HEK293T (cell line): ENCODE measurements at regions not wholly inside any gene's neighbourhood (a gene's known extent, or its start where the extent isn't known, plus 50 kb on each side); places are given as distances from the start of the nearest gene placed in this dataset.

Experiments used
- CTCF ChIA-PET: fragments of 350-600 bp; formaldehyde crosslinking; extraction: SDS; loops from one replicate; lab custom pipeline; 2021; ENCODE audit warnings: antibody characterized with exemption, inconsistent platforms; lab: Yijun Ruan, JAX
- POLR2A ChIA-PET: fragments of 350-600 bp; formaldehyde crosslinking; extraction: SDS; loops from one replicate; lab custom pipeline; 2020; ENCODE audit warnings: antibody characterized with exemption, inconsistent platforms; lab: Yijun Ruan, JAX
- DNase-seq: peaks from one replicate; pipeline ENCODE4 v3.0.0; 2012; ENCODE audit warnings: mixed read lengths; ENCODE audit errors: extremely low spot score
- ARNT ChIP-seq: fragments of 450-650 bp; IDR thresholded peaks from 2 replicates; pipeline ENCODE4 v1.6.1; 2017; ENCODE audit warnings: mild to moderate bottlenecking
- BHLHE40 ChIP-seq: fragments of 450-650 bp; IDR thresholded peaks from 2 replicates; pipeline ENCODE4 v1.6.1; 2016; ENCODE audit warnings: mild to moderate bottlenecking, moderate library complexity, borderline replicate concordance
- CTBP1 ChIP-seq: fragments of 450-650 bp; IDR thresholded peaks from 2 replicates; pipeline ENCODE4 v1.6.1; 2016; ENCODE audit warnings: borderline replicate concordance
- ELF4 ChIP-seq: fragments of 450-650 bp; IDR thresholded peaks from 2 replicates; pipeline ENCODE4 v1.6.1; 2017; ENCODE audit warnings: antibody characterized with exemption
- FOXA1 ChIP-seq: fragments of 450-650 bp; IDR thresholded peaks from 2 replicates; pipeline ENCODE4 v1.6.1; 2016; ENCODE audit warnings: mild to moderate bottlenecking
- FOXK2 ChIP-seq: fragments of 450-650 bp; IDR thresholded peaks from 2 replicates; pipeline ENCODE4 v1.6.1; 2016; ENCODE audit warnings: mild to moderate bottlenecking
- FOXM1 ChIP-seq: fragments of 450-650 bp; IDR thresholded peaks from 2 replicates; pipeline ENCODE4 v1.6.1; 2017; ENCODE audit warnings: mild to moderate bottlenecking, borderline replicate concordance
- HDGF ChIP-seq: fragments of 450-650 bp; IDR thresholded peaks from 2 replicates; pipeline ENCODE4 v1.6.1; 2017; ENCODE audit warnings: antibody characterized with exemption, borderline replicate concordance
- L3MBTL2 ChIP-seq: fragments of 450-650 bp; conservative IDR thresholded peaks from 2 replicates; pipeline ENCODE4 v1.6.1; 2016; ENCODE audit warnings: mild to moderate bottlenecking
- LEF1 ChIP-seq: fragments of 450-650 bp; IDR thresholded peaks from 2 replicates; pipeline ENCODE4 v1.6.1; 2017; ENCODE audit warnings: mild to moderate bottlenecking, borderline replicate concordance
- NFRKB ChIP-seq: fragments of 450-650 bp; IDR thresholded peaks from 2 replicates; pipeline ENCODE4 v1.6.1; 2016; ENCODE audit warnings: mild to moderate bottlenecking, moderate library complexity
- SP1 ChIP-seq: fragments of 450-650 bp; IDR thresholded peaks from 2 replicates; pipeline ENCODE4 v1.6.1; 2017
- SUZ12 ChIP-seq: fragments of 450-650 bp; IDR thresholded peaks from 2 replicates; pipeline ENCODE4 v1.6.1; 2016; ENCODE audit warnings: mild to moderate bottlenecking
- TARDBP ChIP-seq: fragments of 450-650 bp; IDR thresholded peaks from 2 replicates; pipeline ENCODE4 v1.6.1; 2016
- ZNF384 ChIP-seq: fragments of 450-650 bp; IDR thresholded peaks from 2 replicates; pipeline ENCODE4 v1.6.1; 2016
- TF ChIP-seq, protein P1 (sequence below): fragments of 450-650 bp; IDR thresholded peaks from 2 replicates; pipeline ENCODE4 v1.6.1; 2016

DNA sequence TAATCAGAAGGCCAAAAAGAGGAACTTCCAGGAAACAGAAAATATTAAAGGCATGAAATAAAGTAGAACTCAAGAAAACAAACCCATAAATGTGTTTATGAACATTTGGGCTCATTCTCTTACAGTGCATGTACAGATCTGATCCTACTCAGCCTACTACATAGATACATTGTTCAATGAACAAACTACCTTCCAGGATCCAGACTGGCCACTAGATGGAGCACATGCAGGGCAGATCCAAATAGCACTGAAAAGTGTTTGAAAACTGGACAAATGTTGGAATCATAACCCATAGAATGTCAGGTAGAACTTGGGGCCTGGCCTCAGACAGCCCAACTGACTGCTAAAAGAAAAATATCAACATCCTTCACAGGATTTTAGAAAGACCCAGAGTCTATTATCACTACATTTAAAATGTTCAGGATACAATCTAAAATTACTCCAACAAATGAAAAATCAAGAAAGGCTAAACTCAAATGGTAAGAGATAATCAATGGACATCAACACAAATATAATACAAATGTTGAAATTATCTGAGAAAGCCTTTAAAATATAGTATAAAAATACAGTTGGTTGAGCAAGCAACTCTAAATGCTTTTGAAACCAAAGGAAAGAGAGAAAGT lies 122.4 kb upstream of the NUDT7 start:
- DNase-seq, result peak; percentile 48
- CTCF ChIA-PET, result no interaction called here
- TF ChIP-seq, protein P1, sequence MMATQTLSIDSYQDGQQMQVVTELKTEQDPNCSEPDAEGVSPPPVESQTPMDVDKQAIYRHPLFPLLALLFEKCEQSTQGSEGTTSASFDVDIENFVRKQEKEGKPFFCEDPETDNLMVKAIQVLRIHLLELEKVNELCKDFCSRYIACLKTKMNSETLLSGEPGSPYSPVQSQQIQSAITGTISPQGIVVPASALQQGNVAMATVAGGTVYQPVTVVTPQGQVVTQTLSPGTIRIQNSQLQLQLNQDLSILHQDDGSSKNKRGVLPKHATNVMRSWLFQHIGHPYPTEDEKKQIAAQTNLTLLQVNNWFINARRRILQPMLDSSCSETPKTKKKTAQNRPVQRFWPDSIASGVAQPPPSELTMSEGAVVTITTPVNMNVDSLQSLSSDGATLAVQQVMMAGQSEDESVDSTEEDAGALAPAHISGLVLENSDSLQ, result no peak
- TF ChIP-seq TARDBP (no peak), SP1 (no peak), LEF1 (no peak), FOXK2 (no peak), L3MBTL2 (no peak), ARNT (no peak), SUZ12 (no peak), HDGF (no peak), FOXM1 (no peak), NFRKB (no peak), CTBP1 (no peak), BHLHE40 (no peak), ELF4 (no peak), FOXA1 (no peak), ZNF384 (no peak)
- POLR2A ChIA-PET, result no interaction called here

DNA sequence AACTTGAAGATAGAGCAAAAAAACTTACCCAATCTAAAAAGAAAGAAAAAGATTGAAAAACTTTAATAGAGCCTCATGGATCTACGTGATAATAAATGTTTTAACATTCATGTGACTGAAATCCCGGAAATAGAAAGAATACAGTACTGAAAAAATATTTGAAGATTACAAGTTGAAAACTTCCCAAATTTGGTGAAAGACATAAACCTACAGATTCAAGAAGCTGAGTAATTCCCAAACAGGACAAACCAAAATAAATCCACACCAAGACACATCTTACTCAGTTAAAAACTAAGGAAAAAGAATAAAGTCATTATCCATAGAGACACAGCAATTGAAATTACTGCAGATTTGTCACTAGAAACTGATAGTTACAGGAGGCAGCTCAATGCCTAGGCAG lies 121.8 kb upstream of the NUDT7 start:
- CTCF ChIA-PET, result interaction anchor here (0.6 kb wide), 1 partner anchor 1827 kb away, joined by 3 read pairs; no protein-coding TSS in a partner anchor
- POLR2A ChIA-PET, result no interaction called here
- no peak for TF ChIP-seq L3MBTL2
- no peak for TF ChIP-seq FOXM1
- TF ChIP-seq ARNT, result no peak
- TF ChIP-seq, protein P1, result no peak
- TF ChIP-seq BHLHE40, result no peak
- TF ChIP-seq FOXK2, result no peak
- no peak for TF ChIP-seq SP1
- no peak for TF ChIP-seq FOXA1
- no peak for TF ChIP-seq LEF1
- TF ChIP-seq ZNF384, result no peak
- DNase-seq, result no peak

DNA sequence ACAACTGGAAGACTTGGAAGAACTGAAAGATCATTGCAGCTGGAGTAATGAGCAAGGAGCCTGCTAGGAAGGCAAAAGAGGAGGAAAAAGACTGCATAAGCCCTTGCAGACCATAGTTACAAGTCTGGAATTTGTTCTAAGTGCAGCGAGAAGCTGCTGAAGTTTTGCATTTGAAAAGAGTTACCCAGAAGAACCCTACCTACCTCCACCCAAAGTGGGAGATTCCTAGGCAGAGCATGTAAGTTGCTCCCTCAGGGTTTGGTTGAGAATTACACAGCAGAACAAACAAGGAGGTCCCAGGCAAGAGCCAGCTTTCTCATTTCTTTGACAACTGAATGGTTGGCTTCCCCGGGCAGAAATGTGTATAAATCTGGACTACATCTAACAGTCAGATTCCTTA lies 118.7 kb upstream of the NUDT7 start:
- DNase-seq, result no peak
- ChIA-PET POLR2A (no interaction called here), CTCF (no interaction called here)
- TF ChIP-seq TARDBP, result no peak
- no peak for TF ChIP-seq FOXM1
- TF ChIP-seq NFRKB, result no peak
- no peak for TF ChIP-seq ZNF384
- TF ChIP-seq L3MBTL2, result no peak
- no peak for TF ChIP-seq ARNT
- TF ChIP-seq ELF4, result no peak
- no peak for TF ChIP-seq FOXK2
- no peak for TF ChIP-seq BHLHE40
- no peak for TF ChIP-seq FOXA1
- no peak for TF ChIP-seq SP1
- no peak for TF ChIP-seq LEF1
- TF ChIP-seq HDGF, result no peak
- TF ChIP-seq, protein P1, result no peak
- TF ChIP-seq SUZ12, result no peak
- no peak for TF ChIP-seq CTBP1

DNA sequence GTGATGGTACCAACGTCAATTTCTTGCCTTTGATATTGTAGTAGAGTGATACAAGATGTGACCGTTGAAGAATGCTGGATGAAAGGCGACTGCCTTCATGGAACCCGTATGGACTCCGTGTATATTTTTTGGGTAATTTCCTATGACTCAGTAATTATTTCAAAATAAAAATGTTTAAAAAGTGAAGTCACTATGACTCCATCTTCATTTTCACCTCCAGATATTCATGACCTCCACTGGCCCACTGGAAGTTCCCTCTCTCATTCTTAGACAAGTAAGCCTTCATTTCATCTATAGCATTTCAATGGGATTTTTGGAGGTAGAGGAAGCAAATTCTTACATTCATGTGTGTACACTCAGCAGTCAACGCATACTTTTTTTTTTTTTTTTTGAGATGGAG lies 111.8 kb upstream of the NUDT7 start:
- TF ChIP-seq FOXA1, result no peak
- TF ChIP-seq FOXM1, result no peak
- no peak for TF ChIP-seq SP1
- no peak for TF ChIP-seq CTBP1
- ChIA-PET POLR2A (no interaction called here), CTCF (no interaction called here)
- no peak for DNase-seq

- ChIA-PET POLR2A (no interaction called here), CTCF (no interaction called here)
- DNase-seq, result no peak
- TF ChIP-seq SUZ12 (no peak), CTBP1 (no peak), NFRKB (no peak), FOXK2 (no peak)
- TF ChIP-seq, protein P1, result no peak
Observed at GRCh38 chr16:77611386-77611785, 110.9 kb upstream of the NUDT7 start.

DNA sequence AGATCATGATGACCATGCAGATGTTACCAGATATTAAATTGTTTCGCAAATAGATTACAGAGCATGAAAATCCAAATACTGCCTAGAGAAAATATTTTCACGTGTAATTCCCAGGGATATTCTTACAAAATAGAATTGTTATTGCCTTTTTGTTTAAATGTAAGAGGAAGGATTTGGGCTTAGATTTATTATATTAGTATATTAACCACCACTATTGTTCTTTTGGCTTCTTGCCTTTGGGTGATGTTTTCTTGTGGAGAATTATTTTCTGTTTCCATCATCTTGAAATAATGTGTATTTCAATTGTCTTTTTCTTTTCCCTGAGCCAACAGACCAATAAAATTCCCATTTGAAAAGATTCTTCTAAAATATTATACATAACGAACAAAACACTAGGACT lies 109.7 kb upstream of the NUDT7 start:
- TF ChIP-seq ARNT (no peak), L3MBTL2 (no peak), TARDBP (no peak), FOXM1 (no peak), BHLHE40 (no peak), LEF1 (no peak), ZNF384 (no peak), SP1 (no peak), CTBP1 (no peak), ELF4 (no peak), NFRKB (no peak), HDGF (no peak), FOXA1 (no peak)
- TF ChIP-seq, protein P1, result no peak
- DNase-seq, result no peak
- CTCF ChIA-PET, result no interaction called here
- POLR2A ChIA-PET, result no interaction called here
